Activated CD4-positive, alpha-beta T cell treated with anti-CD3 and anti-CD28 coated beads, Interleukin-2, amount 50 U/mL, for 4 hours (primary cell): ENCODE measurements at regions not wholly inside any gene's neighbourhood (a gene's known extent, or its start where the extent isn't known, plus 50 kb on each side); places are given as distances from the start of the nearest gene placed in this dataset.
"Not testable (repeated sequence)": the region's sequence is repeated elsewhere in the genome, so short reads cannot be mapped to it uniquely, and the experiment has no call there.

Source experiments
- DNase-seq, 2 experiments: peaks; one replicate each; pipeline ENCODE4 v3.0.0-alpha.2; 2020

DNA sequence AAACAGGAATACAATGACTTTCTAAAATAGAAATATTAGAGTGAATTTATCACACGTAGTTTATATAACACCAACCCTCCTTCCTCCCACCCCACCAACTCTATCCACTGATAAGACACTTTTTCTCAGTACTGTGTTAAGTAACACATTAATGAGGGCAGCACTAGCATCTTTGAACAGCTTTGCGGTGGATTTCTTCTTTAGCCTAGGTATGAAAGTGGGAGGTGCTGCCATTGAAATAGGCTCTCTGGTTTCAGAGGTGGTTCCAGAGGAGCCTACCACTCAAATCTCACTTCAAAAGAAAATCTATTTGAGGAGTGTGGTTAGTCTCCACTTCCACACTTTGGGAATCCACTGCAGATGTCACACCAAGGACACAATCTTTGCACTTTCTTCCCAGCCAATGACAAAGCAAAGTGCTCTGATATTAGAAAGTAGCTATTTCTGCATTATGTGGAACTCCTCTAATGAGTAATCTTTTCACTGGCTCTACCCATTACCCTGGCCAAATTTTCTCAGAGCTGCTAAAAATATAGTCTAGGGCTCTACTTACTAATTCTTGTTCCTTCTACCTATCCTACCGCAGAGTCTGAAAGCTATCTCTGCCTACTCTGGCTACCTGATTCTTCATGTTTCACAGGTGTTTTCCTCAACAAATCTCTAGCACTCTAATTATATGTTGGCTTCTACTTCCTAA, 1667.8 kb downstream of the MRPL39 start:
- no peak for DNase-seq

DNA sequence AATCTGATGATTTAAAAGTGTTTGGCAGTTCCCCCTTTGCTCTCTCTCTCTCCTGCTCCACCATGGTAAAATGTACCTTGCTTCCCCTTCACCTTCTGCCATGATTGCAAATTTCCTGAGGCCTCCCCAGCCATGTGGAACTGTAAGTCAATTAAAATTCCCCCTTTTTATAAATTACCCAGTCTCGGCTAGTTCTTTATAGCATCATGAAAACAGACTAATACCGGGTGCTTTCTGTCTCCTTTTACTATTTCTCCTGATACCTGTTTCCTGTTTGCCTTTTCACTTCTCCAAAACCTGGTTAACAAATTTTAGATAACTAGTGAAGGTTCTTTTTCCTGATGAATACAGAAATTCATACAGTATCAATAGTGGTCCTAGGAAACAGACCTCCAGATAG, 1670.3 kb downstream of the MRPL39 start:
- no peak for DNase-seq

DNA sequence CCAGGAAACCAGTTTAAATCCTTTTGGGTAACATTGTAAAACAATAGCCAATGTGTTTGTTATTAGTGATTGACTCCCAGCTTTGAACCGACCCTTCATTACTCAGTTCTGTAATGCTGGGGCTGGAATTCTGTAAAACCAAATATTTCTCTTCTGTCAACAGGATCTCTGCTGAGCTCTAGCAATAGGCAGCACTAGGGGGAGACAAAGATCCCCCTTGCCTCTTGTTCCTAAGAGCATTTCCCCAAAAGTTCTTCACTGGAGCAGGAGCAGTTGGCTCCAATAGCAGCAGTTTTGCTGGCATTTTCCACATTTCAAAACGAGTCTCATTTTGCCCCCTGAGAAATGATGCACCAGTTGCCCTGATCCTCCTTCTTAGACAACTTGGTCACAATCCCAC, 1671.1 kb downstream of the MRPL39 start:
- DNase-seq = no peak

DNA sequence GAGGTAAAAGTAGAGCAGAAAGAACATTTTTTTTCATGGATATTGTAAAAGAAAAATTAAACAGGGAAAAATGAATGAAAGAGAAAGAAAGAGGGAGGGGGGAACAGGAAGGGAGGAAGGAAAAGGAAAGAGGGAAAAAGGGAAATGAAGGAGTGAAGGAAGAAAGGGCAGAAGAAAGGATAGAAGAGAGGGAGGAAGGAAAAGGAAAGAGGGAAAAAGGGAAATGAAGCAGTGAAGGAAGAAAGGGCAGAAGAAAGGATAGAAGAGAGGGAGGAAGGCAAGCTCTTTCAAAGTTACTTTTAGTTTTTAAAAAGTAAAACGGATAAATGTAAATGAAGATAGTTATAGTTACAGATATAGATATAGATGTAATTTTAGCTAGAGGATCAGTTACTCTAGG, 1676.7 kb downstream of the MRPL39 start:
- no peak for DNase-seq

DNA sequence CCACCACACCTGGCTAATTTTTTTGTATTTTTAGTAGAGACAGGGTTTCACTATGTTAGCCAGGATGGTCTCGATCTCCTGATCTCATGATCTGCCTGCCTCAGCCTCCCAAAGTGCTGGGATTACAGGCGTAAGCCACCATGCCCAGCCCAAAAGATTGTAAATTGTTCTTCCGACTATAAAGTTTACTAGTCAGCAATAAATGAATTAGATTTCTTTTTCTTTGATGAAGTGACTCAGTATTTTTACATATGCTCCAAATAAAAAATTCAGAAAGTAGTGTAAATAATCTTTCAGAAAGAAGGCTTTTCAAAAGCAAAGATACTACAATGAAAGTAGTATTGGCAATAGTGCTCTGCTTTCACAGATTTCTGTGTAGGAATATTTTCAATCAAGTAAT, 1680.9 kb downstream of the MRPL39 start:
- DNase-seq = not testable (repeated sequence)

DNA sequence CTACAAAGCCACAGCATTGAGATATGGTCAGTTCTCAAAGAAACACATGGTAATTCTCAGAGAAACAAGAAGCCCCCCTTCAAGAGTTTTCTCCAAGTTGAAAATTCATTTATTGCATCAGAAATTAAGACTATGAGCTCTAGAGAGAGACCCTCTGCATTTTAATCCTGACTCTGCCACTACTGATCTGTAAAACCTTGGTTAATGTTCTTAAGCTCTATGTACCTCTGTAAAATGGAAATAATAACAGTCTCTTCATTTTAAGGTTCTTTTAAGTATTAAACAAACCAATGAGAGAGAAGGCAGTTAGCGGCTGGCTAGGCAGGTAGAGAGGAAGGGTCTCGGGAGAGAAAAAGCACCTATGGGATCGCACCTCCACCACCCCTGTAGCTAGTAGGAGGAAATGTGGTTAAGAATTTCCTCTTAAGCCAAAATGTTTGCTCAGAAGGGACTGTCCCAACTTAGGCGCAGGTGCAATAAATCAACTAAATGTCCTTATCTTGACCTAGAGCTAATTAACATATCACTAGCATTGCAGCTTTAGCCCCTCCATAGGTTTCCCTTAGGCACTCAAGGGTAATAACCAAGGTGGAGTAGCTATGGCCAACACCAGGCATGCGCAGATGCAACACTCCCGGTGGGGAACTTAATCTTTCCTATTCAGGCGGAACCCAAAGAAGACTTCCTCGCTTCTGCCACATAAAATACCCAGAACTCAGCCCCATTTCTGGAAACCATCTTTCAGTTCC, 1685.4 kb downstream of the MRPL39 start:
- DNase-seq = no peak

DNA sequence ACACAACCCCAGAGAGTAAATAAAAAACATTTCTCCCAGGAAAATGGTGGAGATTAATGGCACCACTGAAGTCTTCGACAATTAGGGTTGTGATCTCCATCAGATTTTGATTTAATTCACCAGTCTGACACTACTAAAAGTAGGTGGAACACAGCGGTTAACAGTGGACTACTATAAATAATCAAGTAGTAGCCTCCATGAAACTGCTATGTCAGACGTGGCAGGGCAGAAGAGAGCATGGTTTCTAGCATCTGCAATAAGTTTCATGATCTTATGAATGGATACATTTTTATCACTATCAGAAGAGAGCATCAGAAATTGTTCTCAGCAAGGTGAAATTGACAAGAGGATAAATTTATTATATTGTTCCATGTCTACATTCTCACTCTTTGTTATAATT, 1706.6 kb downstream of the MRPL39 start:
- DNase-seq = no peak

DNA sequence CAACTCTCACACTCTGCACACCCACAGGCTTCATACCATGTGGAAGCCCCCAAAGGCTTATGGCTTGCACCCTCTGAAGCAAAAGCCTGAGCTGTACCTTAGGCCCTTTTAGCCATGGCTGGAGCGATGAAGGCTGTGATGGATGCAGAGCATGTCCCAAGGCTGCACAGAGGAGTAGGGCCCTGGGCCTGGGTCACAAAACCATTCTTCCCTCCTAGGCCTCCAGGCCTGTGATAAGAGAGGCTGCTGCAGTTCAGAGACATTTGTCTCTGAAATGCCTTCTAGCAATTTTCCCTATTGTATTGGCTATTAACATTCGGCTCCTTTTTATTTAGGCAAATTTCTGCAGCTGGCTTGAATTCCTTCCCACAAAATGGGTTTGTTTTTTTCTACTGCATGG, 1707.7 kb downstream of the MRPL39 start:
- no peak for DNase-seq

DNA sequence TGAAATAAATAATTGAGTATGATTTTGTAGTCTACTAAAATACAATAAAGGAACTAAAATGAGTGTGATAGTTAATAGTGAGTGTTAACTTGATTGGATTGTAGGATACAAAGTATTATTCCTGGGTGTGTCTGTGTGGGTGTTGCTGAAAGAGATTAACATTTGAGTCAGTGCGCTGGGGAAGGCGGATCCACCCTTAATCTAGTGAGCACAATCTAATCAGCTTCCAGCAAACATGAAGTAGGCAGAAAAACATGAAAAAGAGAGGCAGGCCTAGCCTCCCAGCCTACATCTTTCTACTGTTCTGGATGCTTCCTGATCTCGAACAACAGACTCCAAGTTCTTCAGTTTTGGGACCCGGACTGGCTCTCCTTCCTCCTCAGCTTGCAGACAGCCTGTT, 1716.6 kb downstream of the MRPL39 start:
- DNase-seq = no peak

DNA sequence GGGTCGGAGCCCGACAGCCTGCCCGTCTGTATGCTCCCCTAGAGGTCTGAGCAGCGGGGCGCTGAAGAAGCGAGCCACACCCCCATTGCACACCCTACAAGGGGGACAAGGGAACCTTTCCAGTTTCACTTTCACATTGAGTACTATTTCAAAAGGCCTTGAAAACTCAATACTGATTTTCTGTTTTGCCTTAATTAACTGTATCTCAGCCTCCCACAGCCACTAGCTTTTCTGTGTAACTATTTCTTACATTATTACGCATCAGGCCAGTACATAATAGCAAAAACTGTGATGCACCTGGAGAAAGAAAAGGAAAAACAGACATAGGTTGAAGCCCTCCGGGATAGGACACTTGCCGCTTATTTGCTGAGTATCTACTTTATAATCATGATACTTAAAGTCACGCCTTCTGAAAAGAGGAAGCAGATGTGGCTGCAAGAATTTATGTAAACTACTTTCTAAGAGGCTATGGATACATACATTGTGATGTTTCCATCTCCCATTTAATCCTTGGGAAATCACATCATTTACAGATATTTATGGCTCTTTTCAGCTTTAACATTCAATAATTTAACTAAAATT, 1719.5 kb downstream of the MRPL39 start:
- peak; percentile 4 to 12 for DNase-seq

DNA sequence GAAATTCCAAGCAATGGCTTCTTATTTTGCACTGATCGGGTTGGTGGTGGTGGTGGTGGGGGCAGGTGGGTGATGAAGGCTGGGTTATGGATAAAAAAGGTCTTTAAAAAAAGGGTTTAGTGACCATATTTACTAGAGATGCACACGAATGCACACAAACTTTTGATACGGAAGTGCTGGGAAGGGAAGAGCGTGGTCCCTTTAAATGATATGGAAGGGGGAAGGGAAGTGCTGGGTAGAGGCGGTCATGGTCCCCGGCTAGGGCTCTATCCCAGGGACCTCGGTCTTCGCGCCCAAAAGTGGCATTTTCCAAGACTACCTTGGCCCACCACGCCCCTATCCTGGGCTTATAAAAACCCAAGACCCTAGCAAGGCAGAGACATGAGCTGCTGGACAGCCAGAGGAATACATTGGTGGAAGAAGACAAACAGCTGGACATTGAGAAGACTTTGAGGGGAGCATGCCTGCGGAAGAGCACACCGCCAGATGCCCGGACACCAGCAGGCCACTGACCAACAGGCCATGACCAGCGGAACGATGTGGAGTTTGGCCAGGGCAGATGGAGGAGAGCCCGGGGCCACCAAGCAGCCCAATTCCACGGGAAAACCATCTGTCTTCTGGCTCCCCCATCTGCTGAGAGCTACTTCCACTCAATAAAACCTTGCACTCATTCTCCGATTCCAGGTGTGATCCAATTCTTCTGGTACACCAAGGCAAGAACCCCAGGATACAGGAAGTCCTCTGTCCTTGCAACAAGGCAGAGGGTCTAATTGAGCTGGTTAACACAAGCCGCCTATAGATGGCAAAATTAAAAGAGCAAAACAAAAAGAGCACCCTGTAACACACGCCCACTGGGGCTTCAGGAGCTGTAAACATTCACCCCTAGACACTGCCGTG, 1720.2 kb downstream of the MRPL39 start:
- DNase-seq = no peak

DNA sequence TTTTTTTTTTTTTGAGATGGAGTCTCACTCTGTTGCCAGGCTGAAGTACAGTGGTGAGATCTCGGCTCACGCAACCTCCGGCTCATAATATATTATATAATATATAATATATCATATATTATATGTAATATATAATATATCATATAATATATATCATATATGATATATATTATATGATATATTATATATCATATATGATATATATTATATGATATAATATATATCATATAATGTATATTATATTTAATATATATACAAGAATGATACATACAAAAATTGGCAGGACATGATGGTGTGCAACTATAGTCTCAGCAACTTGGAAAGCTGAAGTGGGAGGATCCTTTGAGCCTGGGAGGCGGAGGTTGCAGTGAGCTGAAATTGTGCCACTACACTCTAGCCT, 1725.5 kb downstream of the MRPL39 start:
- DNase-seq = no peak

DNA sequence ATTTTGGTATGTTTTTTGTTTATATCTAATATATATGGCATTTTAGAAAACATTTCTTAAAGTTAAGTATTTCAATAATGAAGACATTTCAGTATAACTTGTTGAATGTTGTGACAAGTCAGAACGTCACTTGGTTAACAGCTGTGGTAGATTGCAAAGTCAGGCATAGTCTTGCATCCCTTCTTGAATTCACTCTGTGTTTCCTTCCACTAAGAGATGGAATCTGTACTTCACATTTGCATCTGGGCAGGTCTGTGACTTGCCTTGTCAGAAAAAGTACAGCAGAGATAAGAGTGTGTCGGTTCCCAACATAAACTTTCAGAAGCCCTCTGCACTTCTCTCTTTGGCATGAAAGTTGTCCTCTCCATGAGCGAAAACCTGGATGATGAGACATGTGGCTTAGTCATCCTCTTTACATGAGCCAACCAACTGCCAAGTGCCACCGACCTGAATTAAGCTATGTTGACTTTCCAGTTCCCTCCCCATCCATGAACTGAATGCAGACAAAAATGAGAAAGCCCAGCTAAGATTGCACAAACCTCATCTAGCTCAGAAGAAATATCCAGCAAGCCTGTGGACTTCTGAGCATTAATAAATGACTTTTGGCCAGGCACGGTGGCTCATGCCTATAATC, 1730.2 kb downstream of the MRPL39 start:
- DNase-seq = no peak

DNA sequence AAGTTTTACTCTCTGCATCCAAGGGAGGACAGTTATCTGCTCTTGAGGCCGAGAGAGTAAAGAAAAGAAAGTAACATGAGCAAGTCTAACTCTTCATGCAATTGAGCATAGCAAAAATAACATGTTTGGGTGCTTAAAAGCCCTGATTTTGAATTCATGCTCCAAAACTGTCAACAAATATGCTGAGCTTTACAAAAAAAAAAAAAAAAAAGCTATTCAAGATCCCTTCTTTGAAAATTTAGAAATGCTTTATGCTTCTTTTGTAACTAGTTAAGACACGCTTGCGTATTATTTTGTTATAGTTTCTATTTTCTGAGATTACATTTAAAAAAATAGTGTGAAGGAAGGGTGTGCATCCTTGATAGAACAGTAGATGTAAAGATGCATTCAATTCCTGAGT, 1733.0 kb downstream of the MRPL39 start:
- no peak for DNase-seq

DNA sequence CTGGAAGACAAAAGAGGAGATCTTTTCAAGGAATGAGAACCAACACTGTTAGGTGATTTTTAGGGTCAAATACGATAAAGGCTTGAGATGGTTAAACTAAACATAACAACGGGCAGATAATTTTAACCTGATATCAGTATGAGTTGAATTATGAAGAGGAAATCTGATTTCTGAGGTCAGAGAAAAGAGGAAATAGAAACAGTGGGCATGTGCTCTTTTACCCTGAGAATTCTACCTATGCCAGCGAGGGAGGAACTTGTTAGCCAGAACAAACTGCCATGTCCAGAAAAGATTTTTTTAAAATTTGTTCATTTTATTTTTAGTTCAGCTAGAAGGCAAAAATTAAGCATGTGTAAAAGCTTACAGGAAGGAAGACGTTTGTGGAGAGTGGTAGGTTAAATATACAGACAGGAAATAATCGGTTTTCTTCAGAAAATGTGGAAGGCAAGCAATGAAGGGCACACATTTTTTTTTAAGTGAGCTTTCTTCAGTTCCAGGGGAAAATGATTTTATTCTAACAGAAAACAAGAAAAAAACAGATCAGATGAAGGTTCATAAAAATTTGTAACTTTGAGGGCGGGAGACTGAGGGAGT, 1745.3 kb downstream of the MRPL39 start:
- DNase-seq = no peak

DNA sequence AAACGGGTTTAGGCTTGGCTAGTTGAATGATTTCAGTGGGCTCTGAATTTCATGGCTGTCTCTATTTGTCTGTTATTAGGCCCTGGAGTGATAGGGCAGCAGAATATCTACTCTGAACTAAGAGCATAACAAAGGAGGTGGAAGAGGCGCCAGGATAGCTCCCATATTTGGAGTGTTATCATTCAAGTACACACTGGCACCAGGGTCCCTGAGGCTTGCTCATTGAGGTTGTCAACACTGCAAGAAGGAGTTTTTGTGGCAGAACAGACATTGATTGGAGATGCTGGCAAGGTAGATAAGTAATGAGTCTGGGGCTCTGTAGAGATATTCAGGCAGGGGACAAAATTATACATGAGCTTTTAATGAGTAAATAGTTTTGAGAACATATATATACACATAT, 1748.4 kb downstream of the MRPL39 start:
- DNase-seq = no peak

DNA sequence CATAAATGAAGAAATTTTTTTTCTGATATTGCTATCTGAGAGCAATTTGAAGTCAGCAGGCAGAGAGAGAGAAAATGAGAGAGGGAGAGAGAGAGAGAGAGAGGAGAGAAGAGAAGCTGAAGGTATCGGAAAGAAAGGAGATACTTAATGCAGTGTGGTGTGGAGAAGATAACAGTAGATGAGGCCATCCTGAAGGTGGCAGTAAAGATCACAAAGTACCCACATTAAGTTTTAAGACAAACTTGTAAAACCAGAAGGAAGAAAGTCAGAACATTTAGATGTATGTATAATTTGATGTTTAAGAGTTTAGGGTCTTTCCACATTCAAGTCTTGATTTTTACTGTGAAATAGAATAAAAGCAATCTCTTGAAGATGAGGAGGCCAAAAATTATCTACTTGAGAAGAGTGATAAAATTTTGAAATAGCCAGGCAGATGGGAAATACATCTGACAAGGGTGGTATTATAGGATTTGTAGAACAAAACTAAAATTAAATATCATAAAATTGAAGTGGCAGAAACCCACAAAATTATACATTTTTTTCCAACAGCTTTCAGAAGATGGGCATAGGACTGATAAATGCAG, 1753.4 kb downstream of the MRPL39 start:
- DNase-seq = no peak

DNA sequence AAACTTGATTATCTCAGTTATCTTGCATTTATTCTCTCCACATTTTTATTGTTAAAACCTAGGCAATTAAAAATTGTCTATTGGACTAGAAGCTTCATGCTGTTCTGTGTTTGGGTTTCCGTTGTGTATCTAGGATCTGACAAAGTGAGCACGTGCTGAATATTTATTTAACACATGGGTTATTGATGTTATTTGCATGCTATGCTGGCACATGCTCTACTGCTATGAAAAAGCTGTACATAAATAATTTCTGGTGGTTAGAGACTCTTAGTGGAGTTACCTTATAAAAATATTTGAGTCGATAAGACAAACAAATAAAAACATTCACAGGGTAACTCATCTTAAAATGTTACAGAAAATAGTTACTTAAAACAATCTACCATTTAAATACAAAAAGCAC, 1769.7 kb downstream of the MRPL39 start:
- DNase-seq = no peak

DNA sequence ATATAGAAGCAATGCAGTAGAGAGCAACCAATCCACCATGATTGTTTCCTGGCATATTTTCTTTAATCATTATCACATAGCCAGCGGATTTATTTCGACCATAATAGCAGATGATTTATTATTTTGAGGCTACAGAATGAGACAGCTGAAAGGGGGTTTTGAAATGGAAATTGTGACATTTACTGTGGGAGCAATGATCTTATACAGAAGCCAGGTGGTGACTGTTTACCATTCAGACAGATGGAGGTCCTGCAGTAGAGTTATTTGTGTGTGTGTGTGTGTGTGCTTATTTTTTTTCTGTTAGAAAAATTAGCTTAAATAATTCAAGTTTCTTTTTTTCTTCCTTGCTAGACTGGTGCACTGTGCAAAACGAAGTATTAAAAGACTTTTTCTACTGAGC, 1784.5 kb downstream of the MRPL39 start:
- no peak for DNase-seq

DNA sequence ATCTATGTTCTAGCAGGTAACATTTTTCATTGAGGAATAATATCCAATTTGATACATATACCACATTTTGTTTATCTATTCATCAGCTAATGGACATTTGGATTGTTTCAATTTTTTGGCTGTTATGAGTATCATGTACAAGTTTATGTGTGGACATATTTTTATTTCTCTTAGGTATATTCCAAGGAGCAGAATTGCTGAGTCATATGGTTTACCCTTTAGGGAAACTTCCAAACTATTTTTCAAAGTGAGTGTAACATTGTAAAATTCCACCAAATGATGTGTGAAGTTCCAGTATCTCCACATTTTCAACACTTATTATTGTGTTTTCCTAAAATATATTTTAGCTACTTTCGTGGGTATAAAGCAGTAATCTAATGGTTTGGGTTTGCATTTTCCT, 1789.9 kb downstream of the MRPL39 start:
- no peak for DNase-seq

DNA sequence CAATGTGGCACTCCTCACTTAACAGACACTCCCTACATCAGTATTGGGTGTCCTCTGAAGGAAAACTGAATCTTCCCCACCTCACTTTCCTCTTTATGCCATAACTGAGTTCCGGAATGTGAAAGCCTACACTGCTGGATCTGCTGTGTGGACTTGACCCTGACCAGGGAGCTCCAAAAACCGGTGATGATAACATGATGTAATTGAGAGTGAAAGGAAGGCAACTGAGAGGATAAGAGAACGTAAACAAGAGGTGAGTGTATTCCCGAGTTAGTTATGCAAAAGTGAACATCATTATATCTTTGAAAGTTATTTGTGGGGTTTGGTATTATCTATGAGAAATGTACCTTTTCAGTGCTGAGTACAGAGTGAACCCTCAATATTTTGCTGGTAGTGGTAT, 1794.8 kb downstream of the MRPL39 start:
- DNase-seq = no peak

DNA sequence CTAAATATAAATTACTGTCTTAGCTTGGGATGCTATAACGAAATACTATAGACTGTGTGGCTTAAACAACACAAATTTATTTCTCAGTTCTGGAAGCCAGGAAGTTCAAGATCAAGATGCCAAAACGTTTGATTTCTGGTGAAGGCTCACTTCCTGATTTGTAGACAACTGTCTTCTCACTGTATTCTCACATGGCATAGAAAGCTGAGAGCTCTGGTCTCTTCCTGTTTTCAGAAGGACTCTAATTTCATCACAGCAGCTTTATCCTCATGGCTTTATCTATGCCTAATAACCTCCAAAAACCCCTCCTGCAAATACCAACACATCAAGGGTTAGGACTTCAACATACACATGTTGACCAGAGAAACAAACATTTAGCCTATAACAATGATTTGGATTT, 1795.5 kb downstream of the MRPL39 start:
- no peak for DNase-seq
